NCI-H226 (cell line): ENCODE measurements at regions not wholly inside any gene's neighbourhood (a gene's known extent, or its start where the extent isn't known, plus 50 kb on each side); places are given as distances from the start of the nearest gene placed in this dataset.

ENCODE experiments used
- DNase-seq: peaks from one replicate; pipeline ENCODE4 v3.0.0-alpha.2; 2015

GRCh38 chr10:4775808-4776207 is 50.2 kb upstream of the AKR1E2 start:
- DNase-seq, result no peak

- DNase-seq, result no peak
These were observed 53.8 kb upstream of the AKR1E2 start for GRCh38 chr10:4772202-4772570.

GRCh38 chr10:4771554-4772201 is 54.3 kb upstream of the AKR1E2 start:
- DNase-seq, result no peak

- peak; percentile 67 for DNase-seq
These were observed 55.0 kb upstream of the AKR1E2 start for GRCh38 chr10:4770801-4771553.

- DNase-seq, result no peak
These were observed 57.6 kb upstream of the AKR1E2 start for GRCh38 chr10:4768416-4768815.

- DNase-seq, result no peak
These were observed 58.8 kb upstream of the AKR1E2 start for GRCh38 chr10:4767033-4767814.

- no peak for DNase-seq
These were observed 59.6 kb upstream of the AKR1E2 start for GRCh38 chr10:4766454-4766853.

- DNase-seq, result no peak
These were observed 60.6 kb upstream of the AKR1E2 start for GRCh38 chr10:4765428-4765827.

GRCh38 chr10:4763960-4764428 is 62.0 kb upstream of the AKR1E2 start:
- DNase-seq, result peak; percentile 8

GRCh38 chr10:4763513-4763912 is 62.5 kb upstream of the AKR1E2 start:
- no peak for DNase-seq

GRCh38 chr10:4758256-4758655 is 67.8 kb upstream of the AKR1E2 start:
- no peak for DNase-seq

- no peak for DNase-seq
These were observed 70.6 kb upstream of the AKR1E2 start for GRCh38 chr10:4755286-4755989.

GRCh38 chr10:4754143-4754542 is 71.9 kb upstream of the AKR1E2 start:
- DNase-seq, result no peak

- no peak for DNase-seq
These were observed 74.8 kb upstream of the AKR1E2 start for GRCh38 chr10:4751211-4751610.

- no peak for DNase-seq
These were observed 76.8 kb upstream of the AKR1E2 start for GRCh38 chr10:4749271-4749574.

GRCh38 chr10:4748491-4749270 is 77.3 kb upstream of the AKR1E2 start:
- no peak for DNase-seq

GRCh38 chr10:4742217-4742616 is 83.8 kb upstream of the AKR1E2 start:
- DNase-seq, result no peak

- no peak for DNase-seq
These were observed 85.5 kb upstream of the AKR1E2 start for GRCh38 chr10:4740471-4740870.

- no peak for DNase-seq
These were observed 89.4 kb upstream of the AKR1E2 start for GRCh38 chr10:4736608-4737007.

- no peak for DNase-seq
These were observed 89.8 kb upstream of the AKR1E2 start for GRCh38 chr10:4736183-4736582.

- DNase-seq, result no peak
These were observed 92.2 kb upstream of the AKR1E2 start for GRCh38 chr10:4733843-4734224.

- no peak for DNase-seq
These were observed 92.7 kb upstream of the AKR1E2 start for GRCh38 chr10:4733150-4733842.
